BJ (cell line): ENCODE measurements at regions not wholly inside any gene's neighbourhood (a gene's known extent, or its start where the extent isn't known, plus 50 kb on each side); places are given as distances from the start of the nearest gene placed in this dataset.

Experiments used
- CTCF ChIA-PET: fragments of 350-600 bp; formaldehyde crosslinking; extraction: SDS; loops from one replicate; lab custom pipeline; 2021; ENCODE audit warnings: antibody characterized with exemption, inconsistent platforms; lab: Yijun Ruan, JAX
- POLR2A ChIA-PET: fragments of 300-600 bp; sonication (Branson Sonifier 250); formaldehyde crosslinking; extraction: SDS; loops from one replicate; lab custom pipeline; 2021; ENCODE audit warnings: antibody characterized with exemption; lab: Charles Lee
- DNase-seq: peaks from one replicate; pipeline ENCODE4 v3.0.0-alpha.2; 2011; ENCODE audit warnings: low read depth
- H3K27me3 ChIP-seq: 2 replicates; pipeline ENCODE4 v1.6.0; 2011; ENCODE audit warnings: low read length; ENCODE audit not compliant: control insufficient read depth, insufficient read depth
- H3K36me3 ChIP-seq: 2 replicates; pipeline ENCODE4 v1.5.1; 2011; ENCODE audit warnings: low read length; ENCODE audit not compliant: control insufficient read depth, insufficient read depth
- H3K4me3 ChIP-seq: 2 replicates; pipeline ENCODE4 v1.5.1; 2011; ENCODE audit warnings: low read depth, mild to moderate bottlenecking, control low read depth, low read length
- TF ChIP-seq, protein P1 (sequence below): IDR thresholded peaks from 2 replicates; pipeline ENCODE4 v1.5.1; 2011; ENCODE audit warnings: low read depth, mild to moderate bottlenecking, control low read depth, inconsistent platforms, low read length, moderate library complexity; ENCODE audit not compliant: insufficient read depth

DNA sequence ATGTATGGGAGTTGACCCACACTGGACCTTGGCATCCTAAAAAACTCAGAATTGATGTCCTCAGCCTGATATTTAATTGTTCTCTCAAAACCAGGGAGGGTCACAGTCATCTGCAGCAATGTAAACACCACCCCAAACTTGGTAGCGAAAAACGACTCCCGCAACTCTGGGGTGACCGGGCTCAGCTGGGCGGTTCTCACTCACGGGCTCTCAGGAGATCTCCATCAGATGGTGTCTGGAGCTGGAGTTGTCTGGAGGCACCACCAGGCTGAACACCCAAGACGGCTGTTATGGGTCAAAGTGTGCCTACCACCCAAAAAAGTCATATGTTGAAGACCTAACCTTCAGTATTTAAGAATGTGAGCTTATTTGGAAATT lies 50.9 kb upstream of the NXT1 start:
- POLR2A ChIA-PET: no interaction called here
- CTCF ChIA-PET: no interaction called here

DNA sequence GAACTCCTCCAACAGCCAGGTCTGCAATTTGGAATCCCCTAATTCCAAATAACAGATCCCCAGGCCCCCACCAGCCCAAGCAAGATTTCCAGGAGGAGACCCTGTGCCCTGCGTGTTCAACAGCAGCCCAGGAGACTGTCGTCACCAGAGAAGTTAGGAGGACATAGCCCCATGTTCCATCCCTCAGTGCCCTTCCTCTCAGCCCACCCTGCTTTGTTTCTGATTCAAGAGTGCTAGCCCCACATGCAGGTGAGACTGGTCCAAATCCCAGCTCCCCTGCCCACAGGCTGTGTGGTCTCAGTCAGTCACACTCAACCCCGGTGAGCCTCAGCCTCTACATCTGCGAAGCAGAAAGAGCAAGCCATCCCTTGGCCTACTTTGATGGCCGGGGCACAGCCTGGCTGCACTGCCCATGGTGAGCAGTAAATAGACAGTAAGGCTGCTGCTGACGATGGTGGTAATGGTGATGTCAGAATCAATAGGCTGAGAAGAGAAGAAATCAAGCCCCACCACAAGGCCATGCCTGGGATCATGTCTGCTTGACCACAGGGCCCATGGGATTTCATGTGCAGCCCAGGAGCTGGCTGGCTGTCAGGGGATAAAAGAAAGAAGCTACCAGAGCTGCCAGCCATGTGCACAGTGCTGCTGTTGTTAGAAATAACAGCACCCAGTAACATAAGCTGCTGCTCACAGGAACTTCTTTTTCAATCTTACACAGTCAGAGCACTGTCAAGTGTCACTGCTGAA lies 51.5 kb upstream of the NXT1 start:
- Histone ChIP-seq H3K36me3 (no peaks in the 10 kb centered on the region), H3K4me3 (no peak overlapping the region), H3K27me3 (peaks cover 3% of the 10 kb centered on the region; the same call in 1 of the 2 replicates)
- DNase-seq: no peak
- ChIA-PET POLR2A (no interaction called here), CTCF (no interaction called here)
- TF ChIP-seq, protein P1, sequence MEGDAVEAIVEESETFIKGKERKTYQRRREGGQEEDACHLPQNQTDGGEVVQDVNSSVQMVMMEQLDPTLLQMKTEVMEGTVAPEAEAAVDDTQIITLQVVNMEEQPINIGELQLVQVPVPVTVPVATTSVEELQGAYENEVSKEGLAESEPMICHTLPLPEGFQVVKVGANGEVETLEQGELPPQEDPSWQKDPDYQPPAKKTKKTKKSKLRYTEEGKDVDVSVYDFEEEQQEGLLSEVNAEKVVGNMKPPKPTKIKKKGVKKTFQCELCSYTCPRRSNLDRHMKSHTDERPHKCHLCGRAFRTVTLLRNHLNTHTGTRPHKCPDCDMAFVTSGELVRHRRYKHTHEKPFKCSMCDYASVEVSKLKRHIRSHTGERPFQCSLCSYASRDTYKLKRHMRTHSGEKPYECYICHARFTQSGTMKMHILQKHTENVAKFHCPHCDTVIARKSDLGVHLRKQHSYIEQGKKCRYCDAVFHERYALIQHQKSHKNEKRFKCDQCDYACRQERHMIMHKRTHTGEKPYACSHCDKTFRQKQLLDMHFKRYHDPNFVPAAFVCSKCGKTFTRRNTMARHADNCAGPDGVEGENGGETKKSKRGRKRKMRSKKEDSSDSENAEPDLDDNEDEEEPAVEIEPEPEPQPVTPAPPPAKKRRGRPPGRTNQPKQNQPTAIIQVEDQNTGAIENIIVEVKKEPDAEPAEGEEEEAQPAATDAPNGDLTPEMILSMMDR: no peak

More for the DNA sequence above, 50.9 kb upstream of the NXT1 start:
- no peak for DNase-seq
- TF ChIP-seq, protein P1: no peak
- Histone ChIP-seq H3K36me3 (no peaks in the 10 kb centered on the region), H3K27me3 (peaks cover 3% of the 10 kb centered on the region; the same call in 1 of the 2 replicates), H3K4me3 (no peak overlapping the region)

DNA sequence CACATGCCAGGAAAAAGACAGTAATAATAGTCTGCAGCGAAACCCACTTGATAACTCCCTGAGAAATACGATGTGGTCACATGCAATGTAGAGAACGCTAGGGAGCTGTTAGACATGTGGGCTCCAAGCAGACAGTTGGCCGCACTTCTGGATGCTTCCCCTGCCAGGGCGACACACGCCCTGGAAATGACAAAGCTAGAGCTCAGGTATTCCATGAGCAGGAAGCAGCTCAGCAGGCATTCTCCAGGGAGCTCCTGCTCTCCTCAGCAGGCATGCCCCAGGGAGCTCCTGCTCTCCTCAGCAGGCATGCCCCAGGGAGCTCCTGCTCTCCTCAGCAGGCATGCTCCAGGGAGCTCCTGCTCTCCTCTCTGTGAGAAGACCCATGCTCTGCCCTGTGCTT lies 52.4 kb upstream of the NXT1 start:
- CTCF ChIA-PET: interaction anchor here (1.3 kb wide), 1 partner anchor 34 kb away, joined by 3 read pairs; no protein-coding TSS in a partner anchor
- Histone ChIP-seq H3K36me3 (no peaks in the 10 kb centered on the region), H3K4me3 (no peak overlapping the region), H3K27me3 (peaks cover 3% of the 10 kb centered on the region; the same call in 1 of the 2 replicates)
- DNase-seq: no peak
- POLR2A ChIA-PET: no interaction called here
- TF ChIP-seq, protein P1: no peak

DNA sequence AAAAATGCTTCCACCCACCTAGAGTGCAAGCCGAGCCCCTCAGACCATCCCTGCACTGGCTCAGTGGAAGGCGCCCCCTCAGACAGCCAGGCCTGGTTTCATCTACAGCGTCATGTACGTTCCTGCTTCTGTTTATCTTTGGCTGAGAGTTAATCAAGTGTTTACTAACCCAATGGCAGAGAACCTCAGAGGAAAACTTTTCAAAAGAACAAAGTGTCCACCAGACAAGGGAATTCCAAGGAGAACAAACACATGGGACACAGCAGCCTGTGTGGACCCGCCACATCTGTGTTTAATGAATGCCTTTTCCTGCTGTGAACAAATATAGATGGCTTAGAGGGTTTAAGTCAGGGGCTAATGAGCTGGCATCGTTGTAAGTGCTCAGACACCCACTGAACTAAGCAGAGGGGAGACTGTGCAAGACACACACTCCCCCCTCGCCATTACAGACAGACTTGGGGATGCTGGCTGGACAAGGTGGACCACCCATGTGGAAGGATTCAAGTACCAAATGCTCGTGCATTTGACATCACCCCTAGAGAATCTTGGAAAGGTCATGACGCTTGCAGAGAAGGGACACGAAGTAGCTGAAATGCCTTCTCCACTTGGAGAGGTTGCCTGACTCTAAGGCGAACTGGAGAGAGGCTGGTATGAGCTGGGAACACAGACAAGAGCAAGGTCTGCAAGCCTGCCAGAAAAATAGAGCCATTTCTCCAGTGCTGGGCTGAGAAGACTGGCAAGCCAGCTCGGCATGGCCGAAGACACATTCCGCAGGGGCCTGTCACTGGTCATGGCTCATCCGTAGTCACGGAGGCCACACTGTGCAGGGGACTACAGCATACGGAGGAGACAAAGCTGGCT lies 53.5 kb upstream of the NXT1 start:
- DNase-seq: no peak
- CTCF ChIA-PET: interaction anchor here (0.8 to 1.3 kb wide), 3 partner anchors 8 to 678 kb away, joined by 3 read pairs; no protein-coding TSS in a partner anchor

More for the DNA sequence above, 53.5 kb upstream of the NXT1 start:
- Histone ChIP-seq H3K27me3 (peaks cover 3% of the 10 kb centered on the region; the same call in 1 of the 2 replicates), H3K4me3 (no peak overlapping the region), H3K36me3 (no peaks in the 10 kb centered on the region)
- POLR2A ChIA-PET: no interaction called here
- TF ChIP-seq, protein P1: no peak
